Urothelium cell line (cell line): ENCODE measurements at regions not wholly inside any gene's neighbourhood (a gene's known extent, or its start where the extent isn't known, plus 50 kb on each side); places are given as distances from the start of the nearest gene placed in this dataset.
"Not testable (repeated sequence)": the region's sequence is repeated elsewhere in the genome, so short reads cannot be mapped to it uniquely, and the experiment has no call there.

Experiments used
- DNase-seq: peaks from one replicate; pipeline ENCODE4 v3.0.0; 2011; ENCODE audit warnings: low spot score, mixed read lengths
- FAIRE-seq: peaks from 2 replicates; lab custom pipeline; 2011; peaks lifted over from hg19 to GRCh38; lab: Jason Lieb, UNC

- no peak for DNase-seq
Measured at GRCh38 chr18:34521040-34521439, 189.1 kb upstream of the DTNA start.

GRCh38 chr18:34522603-34523002 is 187.5 kb upstream of the DTNA start:
- no peak for FAIRE-seq

More at GRCh38 chr18:34521040-34521439, 189.1 kb upstream of the DTNA start:
- no peak for FAIRE-seq

DNA sequence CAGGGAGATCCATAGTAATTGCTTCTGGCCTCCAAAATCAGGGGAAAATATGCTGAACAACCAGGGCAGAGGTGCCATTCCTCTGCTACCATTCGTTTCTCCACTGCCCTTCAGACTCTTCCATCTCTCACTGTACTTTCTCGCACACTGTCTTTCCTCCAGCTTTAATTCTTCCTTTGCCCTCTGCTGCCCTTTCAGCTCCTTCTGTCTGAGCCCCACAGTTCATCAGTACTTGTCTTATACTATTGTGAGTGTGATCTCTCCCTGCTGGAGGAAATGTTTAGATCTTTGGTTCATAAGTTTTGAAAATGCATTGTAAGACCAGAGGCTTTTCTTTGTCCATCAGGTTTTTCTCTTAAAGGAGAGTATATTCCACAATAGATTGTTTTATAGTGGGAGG is 184.9 kb upstream of the DTNA start:
- FAIRE-seq, result no peak
- DNase-seq, result no peak

More at GRCh38 chr18:34522603-34523002, 187.5 kb upstream of the DTNA start:
- DNase-seq, result no peak

GRCh38 chr18:34528177-34528576 is 181.9 kb upstream of the DTNA start:
- DNase-seq, result no peak
- FAIRE-seq, result no peak

- FAIRE-seq (no peak), DNase-seq (no peak)
Measured at GRCh38 chr18:34529358-34530335, 180.5 kb upstream of the DTNA start.

DNA sequence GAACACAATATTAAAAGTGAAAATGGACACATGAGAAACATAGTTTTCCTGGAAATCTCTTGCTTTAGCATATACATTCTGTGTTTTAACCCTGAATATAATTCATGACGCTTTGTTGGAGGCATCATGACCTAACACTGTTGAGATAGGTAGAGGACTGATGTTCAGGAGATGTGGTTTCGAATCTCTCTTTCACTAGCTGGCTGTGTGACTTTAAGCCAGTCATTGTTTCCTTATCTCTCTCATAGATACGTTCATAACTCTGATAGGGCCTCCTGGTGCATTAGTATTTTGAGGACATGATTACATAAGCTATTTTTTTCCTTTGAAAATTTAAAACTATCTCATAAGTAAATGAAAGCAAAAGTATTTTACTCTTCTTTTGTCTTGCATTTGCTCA is 179.0 kb upstream of the DTNA start:
- DNase-seq, result no peak
- no peak for FAIRE-seq

DNA sequence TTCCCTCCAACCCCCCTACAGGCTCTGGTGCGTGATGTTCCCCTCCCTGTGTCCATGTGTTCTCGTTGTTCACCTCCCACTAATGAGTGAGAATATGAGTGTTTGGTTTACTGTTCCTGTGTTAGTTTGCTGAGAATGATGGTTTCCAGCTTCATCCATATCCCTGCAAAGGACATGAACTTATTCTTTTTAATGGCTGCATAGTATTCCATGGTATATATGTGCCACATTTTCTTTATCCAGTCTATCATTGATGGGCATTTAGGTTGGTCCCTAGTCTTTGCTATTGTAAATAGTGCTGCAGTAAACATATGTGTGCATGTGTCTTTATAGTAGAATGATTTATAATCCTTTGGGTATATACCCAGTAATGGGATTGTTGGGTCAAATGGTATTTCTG is 175.5 kb upstream of the DTNA start:
- not testable (repeated sequence) for FAIRE-seq, DNase-seq

GRCh38 chr18:34540897-34541296 is 169.2 kb upstream of the DTNA start:
- FAIRE-seq, result no peak
- no peak for DNase-seq

GRCh38 chr18:34542625-34543024 is 167.5 kb upstream of the DTNA start:
- FAIRE-seq, result no peak
- no peak for DNase-seq

GRCh38 chr18:34543356-34543755 is 166.7 kb upstream of the DTNA start:
- DNase-seq (no peak), FAIRE-seq (no peak)

DNA sequence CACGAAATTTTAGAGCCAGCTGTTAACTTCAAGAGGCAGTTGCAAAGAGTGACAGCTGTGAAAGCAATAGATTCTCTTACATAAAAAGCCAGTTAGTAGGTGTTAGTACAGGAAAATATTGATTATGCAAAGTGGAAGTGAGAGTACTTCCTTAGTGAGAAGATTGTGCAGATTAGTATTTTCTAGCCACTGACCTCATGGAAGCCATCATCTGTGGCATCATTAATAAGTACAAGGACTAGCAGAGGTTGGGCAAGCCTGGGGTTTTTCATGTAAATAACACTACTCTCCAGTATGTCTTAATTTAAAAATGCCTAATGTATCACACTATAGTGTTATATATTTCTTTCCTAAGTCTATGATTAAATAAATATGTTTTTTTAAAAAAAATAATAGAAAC is 166.2 kb upstream of the DTNA start:
- DNase-seq, result no peak
- FAIRE-seq, result no peak

GRCh38 chr18:34544930-34545329 is 165.2 kb upstream of the DTNA start:
- FAIRE-seq (no peak), DNase-seq (no peak)

- no peak for FAIRE-seq
Measured at GRCh38 chr18:34548120-34548972, 161.8 kb upstream of the DTNA start.

DNA sequence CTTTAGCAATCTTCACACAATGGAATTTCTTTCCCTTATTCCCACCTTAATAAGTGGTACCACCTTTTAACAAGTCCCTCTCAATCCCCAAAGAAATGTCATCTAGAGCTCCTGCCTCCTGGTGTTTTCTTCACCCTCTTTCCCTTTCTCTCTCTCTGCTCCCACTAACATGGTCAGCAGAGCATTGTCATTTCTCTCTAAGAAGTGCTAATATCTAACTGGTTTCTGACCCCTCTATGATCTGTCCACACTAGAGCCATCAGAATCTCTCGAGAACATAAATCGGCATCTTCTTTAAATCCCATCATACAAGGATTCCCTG is 161.2 kb upstream of the DTNA start:
- no peak for FAIRE-seq

More at GRCh38 chr18:34548120-34548972, 161.8 kb upstream of the DTNA start:
- DNase-seq, result no peak

GRCh38 chr18:34549367-34549766 is 160.7 kb upstream of the DTNA start:
- FAIRE-seq (no peak), DNase-seq (no peak)

More for the DNA sequence above, 161.2 kb upstream of the DTNA start:
- DNase-seq, result no peak

GRCh38 chr18:34550156-34550555 is 159.9 kb upstream of the DTNA start:
- DNase-seq, result no peak
- FAIRE-seq, result no peak

DNA sequence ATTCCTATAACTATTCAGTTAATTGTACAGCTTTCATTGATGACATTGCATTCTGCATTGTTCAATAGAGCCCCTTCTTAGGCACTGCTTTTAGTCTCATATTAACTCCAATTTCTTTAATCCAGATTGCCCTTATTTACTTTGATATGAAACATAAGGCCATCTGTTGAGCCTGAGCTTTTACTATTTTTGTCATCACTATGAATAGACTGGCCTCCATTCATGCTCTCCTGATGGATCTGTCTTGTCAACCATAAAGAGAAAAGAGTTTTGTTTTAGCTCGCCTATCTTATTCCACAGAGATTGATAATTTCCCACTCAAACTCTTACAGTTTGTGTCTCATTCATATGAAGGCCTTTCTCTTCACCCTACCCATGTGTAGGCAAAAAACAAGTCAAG is 159.2 kb upstream of the DTNA start:
- no peak for FAIRE-seq
- DNase-seq, result no peak

GRCh38 chr18:34551824-34552223 is 158.3 kb upstream of the DTNA start:
- FAIRE-seq (no peak), DNase-seq (no peak)

- no peak for DNase-seq
- no peak for FAIRE-seq
Measured at GRCh38 chr18:34562252-34562870, 147.7 kb upstream of the DTNA start.

- DNase-seq (no peak), FAIRE-seq (no peak)
Measured at GRCh38 chr18:34567857-34568256, 142.2 kb upstream of the DTNA start.

GRCh38 chr18:34576622-34577021 is 133.5 kb upstream of the DTNA start:
- FAIRE-seq, result no peak

More at GRCh38 chr18:34576622-34577021, 133.5 kb upstream of the DTNA start:
- DNase-seq, result no peak
